ENCODE measurements at regions not wholly inside any gene's neighbourhood (a gene's known extent, or its start where the extent isn't known, plus 50 kb on each side); places are given as distances from the start of the nearest gene placed in this dataset.
"Not testable (repeated sequence)": the region's sequence is repeated elsewhere in the genome, so short reads cannot be mapped to it uniquely, and the experiment has no call there.

DNA sequence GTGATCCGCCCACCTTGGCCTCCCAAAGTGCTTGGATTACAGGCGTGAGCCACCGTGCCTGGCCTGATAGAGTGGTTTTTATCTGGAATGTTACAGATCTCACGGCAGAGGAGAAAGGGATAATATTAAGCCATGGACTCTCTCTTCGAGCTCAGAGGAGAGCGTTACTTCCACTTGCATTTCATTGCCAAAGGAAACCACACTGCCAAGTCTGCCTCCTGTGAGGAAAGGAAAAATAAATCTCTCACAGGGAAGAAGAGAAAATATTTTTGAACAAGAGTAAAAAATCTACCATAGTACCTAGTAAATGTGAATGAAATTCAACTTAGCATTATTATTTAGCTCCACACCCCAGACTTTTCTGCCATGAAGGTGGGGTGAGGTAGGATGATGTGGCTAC lies 319.2 kb upstream of the PRICKLE1 start:
- DNase-seq: no peak

- not testable (repeated sequence) for DNase-seq
Observed at GRCh38 chr12:42906801-42907200, 317.3 kb upstream of the PRICKLE1 start.

DNA sequence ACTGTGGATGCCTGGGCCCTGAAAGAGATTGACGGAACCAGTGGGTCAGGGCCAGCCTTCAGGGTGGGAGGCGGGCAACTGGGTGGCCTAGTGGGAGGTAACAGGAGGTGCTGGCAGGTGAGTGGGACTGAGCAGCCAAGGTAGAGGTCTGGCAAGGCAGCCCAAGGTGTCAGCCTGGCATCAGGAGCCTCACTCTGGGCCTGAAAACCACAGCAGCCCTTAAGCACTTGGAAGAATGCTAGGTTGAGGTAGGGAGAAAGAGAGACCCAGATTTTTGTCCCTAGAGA lies 315.8 kb upstream of the PRICKLE1 start:
- DNase-seq: no peak

- no peak for DNase-seq
Observed at GRCh38 chr12:42904683-42905418, 315.3 kb upstream of the PRICKLE1 start.

- DNase-seq: no peak
Observed at GRCh38 chr12:42903736-42904135, 314.2 kb upstream of the PRICKLE1 start.

GRCh38 chr12:42902001-42902400 lies 312.5 kb upstream of the PRICKLE1 start:
- DNase-seq: no peak

DNA sequence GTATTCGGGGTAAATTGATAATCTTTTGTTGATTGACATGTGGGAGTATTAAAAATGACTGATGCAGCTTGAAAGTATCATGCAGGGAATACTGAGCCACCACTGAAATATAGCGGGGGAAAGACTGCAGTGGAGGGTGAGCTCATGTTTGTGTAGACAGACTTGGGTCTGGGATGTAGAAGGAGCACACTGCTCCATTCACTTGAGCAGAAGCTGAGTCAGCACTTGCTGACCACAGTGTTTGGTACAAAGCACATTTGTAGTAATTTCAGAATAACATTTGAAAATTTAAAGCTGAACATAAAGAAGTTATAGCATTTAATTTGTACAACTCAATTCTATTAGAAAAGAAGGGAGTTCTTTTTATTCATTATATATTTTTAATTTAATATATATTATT lies 304.3 kb upstream of the PRICKLE1 start:
- DNase-seq: no peak

DNA sequence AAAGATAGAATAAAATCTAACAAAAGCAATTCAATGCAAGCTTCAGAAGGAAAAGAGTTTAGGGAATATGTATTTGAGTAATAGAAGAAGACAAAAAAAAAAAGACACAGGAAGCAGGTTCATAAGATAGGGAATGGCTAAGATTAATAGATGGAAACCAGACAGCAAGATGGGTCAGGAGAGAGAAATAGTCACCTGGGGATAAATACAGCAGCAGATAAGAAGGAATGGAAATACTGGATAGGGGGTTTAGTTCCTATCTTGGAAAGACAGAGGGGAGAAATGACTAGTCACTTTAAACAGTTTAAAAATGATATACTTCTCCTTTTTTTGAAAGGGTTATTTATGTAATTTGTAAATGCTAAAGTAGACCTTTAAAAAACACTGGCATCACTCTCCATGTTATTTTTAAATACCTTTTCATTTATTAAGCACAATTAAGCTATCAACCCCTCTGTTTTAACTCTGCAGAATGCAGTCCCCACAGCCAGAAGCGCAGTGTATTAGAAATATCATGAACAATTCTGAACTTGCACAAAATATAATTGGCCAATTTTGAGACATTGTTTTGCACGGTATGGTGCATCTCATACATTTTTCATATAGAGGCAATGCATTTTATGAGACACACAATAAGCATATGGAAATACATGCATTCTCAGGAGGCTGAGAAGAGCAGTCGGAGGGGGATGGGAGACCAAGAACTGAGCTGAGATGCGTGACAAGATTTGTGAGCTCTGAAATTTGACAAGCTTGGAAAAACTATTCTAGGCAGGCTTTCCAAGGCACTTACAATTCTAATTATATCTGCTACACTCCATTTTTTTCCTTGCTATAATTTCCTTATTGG lies 303.4 kb upstream of the PRICKLE1 start:
- no peak for DNase-seq

DNA sequence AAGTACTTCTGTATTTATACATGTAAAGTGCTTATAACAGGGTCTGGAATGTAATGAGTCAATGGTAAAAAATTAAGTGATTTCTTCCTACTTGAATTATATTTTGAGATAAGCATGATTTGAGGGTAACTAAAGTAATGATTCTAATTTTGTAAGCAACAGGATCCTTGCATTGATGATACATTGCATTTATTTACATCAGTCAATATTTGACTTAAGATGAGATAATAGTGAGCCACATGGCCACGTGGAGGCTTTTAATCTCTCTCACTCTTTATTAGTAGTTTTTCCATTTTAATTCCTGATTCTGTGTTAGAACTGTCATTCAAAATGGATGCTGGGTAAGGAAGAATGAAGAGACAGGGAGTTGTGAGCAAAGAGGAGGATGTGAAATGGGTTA lies 298.1 kb upstream of the PRICKLE1 start:
- no peak for DNase-seq

GRCh38 chr12:42886160-42886559 lies 296.6 kb upstream of the PRICKLE1 start:
- DNase-seq: no peak

DNA sequence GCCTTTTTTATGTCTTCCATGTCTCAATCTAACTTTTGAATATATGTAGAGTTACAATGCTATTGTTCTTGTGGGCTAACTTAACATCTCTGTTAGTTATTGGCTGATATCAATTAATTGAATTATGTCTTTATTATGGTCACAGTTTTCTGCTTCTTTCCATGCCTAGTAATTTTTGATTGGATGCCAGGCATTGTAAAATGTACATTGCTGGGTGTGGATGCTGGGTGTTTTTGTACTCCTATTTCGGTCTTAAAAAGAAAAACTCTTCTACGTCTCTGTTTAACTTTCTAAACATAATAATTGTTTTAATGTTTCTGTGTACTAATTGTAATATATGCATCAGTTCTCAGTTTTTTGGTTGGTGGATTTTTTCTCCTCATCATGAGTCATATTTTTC lies 296.1 kb upstream of the PRICKLE1 start:
- DNase-seq: no peak

GRCh38 chr12:42884116-42884515 lies 294.6 kb upstream of the PRICKLE1 start:
- DNase-seq: no peak

GRCh38 chr12:42873401-42873800 lies 283.9 kb upstream of the PRICKLE1 start:
- DNase-seq: no peak

DNA sequence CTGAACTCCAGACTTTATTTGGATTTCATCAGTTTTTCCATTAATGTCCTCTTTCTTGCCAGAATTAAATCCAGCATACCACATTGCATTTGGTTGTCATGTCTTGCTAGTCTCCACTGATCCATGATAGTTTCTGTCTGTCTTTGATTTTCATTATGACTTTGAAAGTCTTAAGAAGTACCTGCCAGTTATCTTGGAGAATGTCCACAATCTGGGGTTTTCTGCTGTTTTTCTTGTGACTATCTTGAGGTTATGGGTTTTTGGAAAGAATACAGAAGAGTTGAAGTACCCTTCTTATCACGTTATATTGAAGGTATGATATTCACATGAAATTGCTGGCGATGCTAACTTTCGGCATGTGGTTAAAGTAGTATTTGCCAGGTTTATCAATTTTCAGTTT lies 282.3 kb upstream of the PRICKLE1 start:
- no peak for DNase-seq

DNA sequence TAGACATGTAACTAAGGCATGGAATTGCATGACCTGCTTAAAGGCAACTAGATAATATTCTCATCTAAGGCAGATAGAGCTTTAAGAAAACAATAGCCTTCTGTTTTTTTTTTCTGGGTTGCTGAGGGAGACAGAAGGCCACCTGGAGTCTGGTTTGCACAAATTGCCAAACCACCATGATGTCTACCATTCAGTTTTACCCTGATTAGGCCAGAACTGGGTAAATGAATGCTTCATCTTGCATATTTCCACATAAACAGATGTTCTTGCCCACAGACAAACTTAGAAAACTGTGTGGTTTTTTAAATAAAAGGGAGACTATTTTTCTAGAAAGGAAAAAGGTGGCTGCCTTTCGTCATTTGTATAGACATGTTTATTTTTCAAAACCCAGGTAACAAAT lies 278.7 kb upstream of the PRICKLE1 start:
- DNase-seq: no peak

DNA sequence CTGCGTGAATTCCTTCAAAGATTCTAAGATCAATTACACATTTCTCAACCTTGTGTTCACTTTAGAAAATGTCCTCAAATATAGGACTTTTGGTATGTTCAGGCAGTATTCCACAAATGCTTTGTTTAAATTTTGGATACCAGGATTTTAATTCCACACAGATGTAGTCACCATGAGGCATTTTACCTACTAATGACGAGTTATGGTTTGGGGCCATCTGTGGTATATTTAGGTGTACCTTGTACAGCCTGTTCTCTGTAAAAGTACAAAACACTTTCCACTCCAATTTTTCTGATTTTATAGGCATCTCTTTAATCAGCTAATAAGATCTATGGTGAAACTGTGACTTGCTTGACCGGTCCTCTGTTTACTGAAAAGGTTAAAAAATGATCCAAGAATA lies 275.7 kb upstream of the PRICKLE1 start:
- no peak for DNase-seq

GRCh38 chr12:42862055-42862454 lies 272.5 kb upstream of the PRICKLE1 start:
- no peak for DNase-seq

DNA sequence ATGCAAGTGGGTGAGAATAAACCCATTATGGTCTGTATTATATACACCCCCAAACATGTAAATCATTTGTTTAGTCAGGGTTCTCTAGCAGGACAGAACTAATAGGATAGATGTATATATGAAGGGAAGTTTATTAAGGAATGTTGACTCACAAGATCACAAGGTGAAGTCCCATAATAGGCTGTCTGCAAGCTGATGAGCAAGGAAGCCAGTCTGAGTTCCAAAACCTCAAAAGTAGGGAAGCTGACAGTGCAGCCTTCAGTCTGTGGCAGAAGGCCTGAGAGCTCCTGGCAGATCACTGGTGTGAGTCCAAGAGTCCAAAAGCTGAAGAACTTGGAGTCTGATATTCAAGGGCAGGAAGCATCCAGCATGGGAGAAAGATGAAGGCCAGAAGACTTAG lies 270.8 kb upstream of the PRICKLE1 start:
- not testable (repeated sequence) for DNase-seq

GRCh38 chr12:42859612-42860011 lies 270.1 kb upstream of the PRICKLE1 start:
- DNase-seq: no peak

GRCh38 chr12:42857106-42857505 lies 267.6 kb upstream of the PRICKLE1 start:
- no peak for DNase-seq

GRCh38 chr12:42855362-42855950 lies 265.9 kb upstream of the PRICKLE1 start:
- no peak for DNase-seq

DNA sequence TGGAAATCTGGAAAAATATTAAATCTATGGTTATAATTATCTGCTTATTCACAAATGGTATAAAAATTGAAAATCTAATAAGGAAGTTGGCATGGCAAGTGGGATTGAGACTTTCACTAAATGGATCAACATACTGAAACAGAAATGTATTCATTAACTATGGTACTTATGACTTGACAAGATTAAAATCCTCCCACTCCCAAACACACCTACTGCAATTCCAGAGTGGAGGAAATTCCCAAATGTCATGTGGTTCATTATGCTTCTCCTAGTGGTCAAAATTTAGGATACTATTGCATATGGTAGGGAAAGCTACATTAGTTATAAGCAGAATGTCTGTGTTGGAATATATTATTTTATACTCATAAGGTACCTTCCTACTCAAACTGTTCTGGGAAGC lies 265.3 kb upstream of the PRICKLE1 start:
- DNase-seq: no peak

DNA sequence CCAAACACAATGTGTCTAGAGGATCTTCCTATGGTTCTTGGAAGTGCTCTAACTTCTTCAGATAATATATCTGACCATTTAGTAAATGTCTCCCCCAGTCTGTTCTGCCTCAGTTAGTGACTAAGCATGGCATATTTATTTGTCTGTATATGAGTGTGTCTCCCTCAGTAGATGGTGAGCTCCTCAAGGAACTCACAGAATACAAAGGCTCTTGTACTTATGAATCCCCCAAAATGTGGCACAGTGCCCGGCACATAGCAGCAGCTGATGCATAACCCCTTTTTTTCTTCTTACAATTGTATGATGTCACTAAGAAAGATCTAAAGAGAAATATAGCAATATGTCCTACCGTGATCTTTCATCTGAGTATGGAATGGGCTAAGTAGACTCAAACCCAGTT lies 264.7 kb upstream of the PRICKLE1 start:
- DNase-seq: no peak
